ENCODE measurements at regions not wholly inside any gene's neighbourhood (a gene's known extent, or its start where the extent isn't known, plus 50 kb on each side); places are given as distances from the start of the nearest gene placed in this dataset.
"Not testable (repeated sequence)": the region's sequence is repeated elsewhere in the genome, so short reads cannot be mapped to it uniquely, and the experiment has no call there.

GRCh38 chr9:73053543-73053942 lies 98.1 kb upstream of the ANXA1 start:
- no peak for DNase-seq

- DNase-seq: no peak
These were observed 98.2 kb upstream of the ALDH1A1 start for GRCh38 chr9:73050887-73051550.

GRCh38 chr9:73050065-73050816 lies 97.4 kb upstream of the ALDH1A1 start:
- no peak for DNase-seq

DNA sequence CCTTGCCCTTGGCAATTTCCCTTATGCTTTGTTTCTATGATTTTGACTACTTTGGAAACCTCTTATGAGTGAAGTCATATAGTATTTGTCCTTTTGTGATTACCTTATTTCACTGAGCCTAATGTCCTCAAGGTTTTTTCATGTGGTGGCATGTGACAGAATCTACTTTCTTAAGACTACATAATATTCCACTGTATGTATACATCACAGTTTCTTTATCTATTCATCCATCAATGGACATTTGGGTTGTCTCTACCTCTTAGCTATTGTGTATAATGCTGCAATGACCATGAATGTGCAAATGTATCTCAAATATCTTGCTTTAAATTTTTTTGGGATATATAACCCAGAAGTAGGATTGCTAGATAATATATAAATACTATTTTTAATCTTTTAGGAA lies 96.4 kb upstream of the ALDH1A1 start:
- DNase-seq: no peak

- no peak for DNase-seq
These were observed 93.9 kb upstream of the ALDH1A1 start for GRCh38 chr9:73046769-73047168.

- not testable (repeated sequence) for DNase-seq
These were observed 91.9 kb upstream of the ALDH1A1 start for GRCh38 chr9:73044776-73045175.

DNA sequence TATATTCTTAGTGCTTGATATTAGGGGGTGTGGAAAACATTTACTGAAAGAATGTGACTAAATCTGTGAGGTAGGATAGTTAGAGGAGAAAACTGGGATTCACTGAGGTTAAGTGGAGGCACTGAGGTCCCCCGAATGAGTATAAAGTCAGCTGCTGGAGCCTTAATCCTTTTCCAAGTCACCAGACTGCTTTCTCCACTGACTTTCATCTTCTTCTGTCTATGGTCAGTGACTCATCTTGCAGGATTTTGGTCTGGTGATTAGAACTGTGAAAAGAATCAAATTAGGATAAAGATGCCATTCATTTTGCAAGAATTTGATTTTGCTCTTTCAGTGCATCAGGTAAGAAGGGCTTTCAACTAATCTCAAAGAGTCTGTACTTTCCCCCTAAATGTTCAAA lies 89.3 kb upstream of the ALDH1A1 start:
- no peak for DNase-seq

DNA sequence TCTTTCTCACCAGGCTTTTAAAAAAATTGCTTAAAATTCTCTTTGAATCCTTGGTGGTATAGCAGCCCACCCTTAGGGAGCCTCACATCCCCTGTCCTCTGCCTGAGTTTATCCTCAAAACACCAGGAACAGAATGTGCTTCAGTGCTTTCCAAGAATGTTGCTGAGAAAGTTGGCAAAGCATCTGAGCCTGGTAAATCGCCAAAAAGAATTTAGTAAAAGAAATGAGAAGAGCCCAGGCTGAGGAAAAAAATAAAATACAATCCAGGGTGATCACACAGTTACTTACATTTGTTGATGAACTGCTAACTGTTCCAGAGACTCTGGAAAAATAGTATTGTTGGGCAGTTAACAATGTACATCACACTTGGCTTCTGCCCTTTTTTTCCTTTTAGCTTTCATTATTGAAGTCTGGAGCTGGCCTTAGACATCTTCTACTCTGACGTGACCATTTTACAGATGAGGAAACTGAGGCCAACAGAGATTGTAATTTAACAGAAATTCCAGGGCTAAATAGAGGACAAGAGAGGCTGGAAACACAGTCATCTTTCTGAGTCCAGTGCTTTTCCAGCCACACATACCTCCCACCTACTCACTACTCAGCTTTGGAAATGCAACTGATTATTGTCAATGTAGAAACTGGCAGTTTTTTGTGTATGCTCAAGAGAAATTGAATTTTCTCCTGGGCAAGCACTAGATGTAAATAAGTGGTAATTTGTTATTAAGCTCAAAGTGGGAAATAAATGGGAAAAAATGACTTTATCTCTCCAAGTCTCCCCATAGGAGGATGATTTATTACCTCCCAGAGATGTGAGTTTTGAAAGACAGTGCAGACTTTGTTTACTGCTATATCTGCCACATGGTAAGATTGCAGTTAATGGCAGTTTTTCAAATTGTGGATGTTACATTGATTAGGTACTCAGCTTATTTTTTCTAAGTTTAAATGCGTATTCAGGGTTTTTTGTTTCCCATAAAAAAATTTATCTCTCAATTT lies 86.7 kb upstream of the ALDH1A1 start:
- no peak for DNase-seq

GRCh38 chr9:73038613-73039012 lies 85.8 kb upstream of the ALDH1A1 start:
- DNase-seq: no peak

- DNase-seq: no peak
These were observed 85.2 kb upstream of the ALDH1A1 start for GRCh38 chr9:73038089-73038509.

- no peak for DNase-seq
These were observed 84.8 kb upstream of the ALDH1A1 start for GRCh38 chr9:73037613-73038012.

DNA sequence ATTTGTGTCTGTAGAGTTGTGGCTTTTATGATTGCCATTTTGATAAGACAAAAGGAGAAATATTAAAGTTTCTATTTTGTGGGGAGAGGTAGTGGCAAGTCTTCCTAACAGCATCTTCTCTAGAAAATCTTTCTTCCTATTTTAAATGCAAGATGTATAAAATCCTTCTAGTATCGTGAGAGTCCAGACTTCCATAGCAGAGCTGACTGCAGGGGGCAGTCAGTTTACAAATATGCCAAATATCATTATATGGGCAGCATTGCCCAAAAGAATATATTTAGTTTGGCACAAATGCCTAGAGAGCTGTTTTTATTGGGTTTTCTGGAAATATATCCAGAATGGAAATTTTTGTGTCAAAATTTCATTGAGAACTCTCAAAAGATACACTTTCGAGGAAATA lies 82.1 kb upstream of the ALDH1A1 start:
- DNase-seq: no peak

- no peak for DNase-seq
These were observed 78.5 kb upstream of the ALDH1A1 start for GRCh38 chr9:73031350-73031749.

DNA sequence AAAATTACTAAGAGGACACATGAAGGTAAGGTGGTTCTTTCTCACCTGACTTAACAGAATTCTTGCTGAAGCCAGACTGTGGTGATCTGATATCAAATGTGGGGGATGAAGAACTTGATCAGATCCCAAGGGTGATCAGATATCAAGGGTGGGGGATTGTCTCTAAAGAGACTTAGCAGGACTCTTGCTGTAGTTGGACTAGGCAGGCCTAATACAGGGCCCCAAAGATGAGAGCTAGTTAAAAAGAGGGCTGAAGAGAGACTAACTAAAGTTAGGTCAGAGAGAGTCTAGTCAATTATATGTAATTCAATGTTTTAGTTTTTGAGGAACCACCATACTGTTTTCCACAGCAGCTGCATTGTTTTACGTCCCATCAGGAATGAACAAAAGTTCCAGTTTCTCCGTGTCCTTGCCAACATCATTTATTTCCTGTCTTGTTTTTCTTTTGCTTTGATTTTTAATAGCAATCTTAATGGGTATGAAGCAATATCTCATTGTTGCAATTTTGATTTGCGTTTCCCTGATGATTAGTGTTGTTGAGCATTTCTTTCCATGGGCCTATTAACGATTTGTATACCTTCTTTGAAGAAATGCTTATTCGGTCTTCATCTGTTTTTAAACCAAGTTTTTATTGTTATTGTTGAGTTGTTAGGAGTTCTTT lies 77.6 kb upstream of the ALDH1A1 start:
- no peak for DNase-seq

DNA sequence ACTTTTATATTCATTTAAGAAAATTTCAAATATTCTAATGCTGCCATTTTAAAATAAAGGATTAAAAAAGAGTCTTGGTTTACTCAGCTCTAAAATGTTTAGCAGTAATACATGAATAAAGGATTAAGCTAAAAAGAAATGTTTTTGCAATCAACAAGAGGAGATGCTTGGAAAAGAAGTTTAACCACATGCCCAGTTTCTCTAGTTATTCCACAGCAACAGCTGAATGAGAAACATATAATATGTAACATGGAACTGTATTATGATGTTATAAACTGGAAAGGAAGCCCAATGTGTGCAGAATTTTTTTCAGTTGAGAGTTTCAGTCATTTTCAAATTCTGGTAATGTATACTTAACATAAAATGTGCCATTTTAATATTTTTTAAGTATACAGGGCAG lies 76.5 kb upstream of the ALDH1A1 start:
- no peak for DNase-seq

DNA sequence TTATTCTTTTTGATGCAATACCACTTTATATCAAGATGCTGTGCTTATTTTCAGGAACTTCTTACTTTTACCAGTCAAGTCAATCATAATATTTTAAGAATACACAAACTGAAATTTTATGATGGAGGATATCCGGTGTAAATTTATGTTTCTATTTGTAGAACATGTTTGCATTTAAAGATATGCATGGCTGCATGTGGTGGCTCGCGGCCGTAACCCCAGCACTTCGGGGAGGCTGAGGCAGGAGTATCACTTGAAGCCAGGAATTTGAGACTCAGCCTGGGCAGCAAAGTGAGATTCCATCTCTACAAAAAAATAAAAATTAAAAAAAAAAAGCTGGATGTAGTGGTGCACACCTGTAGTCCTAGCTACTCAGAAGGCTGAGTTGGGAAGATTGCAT lies 73.5 kb upstream of the ALDH1A1 start:
- no peak for DNase-seq

DNA sequence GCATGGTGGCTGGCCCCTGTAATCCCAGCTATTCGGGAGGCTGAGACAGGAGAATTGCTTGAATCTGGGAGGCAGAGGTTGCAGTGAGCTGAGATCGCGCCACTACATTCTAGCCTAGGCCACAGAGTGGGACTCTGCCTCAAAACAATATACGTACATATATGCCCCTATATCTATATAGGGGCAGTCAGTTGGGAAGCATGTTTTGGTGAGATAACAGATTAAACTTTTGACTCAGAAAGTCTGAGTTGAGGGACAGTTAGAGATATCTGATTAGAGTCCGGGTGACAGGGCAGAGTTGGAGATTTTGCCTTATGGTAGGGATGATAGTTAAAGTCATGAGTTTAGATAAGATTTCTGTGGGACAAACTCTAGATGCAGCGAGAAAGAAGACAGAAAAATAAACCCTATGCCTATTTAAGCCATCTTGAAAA lies 71.8 kb upstream of the ALDH1A1 start:
- no peak for DNase-seq

DNA sequence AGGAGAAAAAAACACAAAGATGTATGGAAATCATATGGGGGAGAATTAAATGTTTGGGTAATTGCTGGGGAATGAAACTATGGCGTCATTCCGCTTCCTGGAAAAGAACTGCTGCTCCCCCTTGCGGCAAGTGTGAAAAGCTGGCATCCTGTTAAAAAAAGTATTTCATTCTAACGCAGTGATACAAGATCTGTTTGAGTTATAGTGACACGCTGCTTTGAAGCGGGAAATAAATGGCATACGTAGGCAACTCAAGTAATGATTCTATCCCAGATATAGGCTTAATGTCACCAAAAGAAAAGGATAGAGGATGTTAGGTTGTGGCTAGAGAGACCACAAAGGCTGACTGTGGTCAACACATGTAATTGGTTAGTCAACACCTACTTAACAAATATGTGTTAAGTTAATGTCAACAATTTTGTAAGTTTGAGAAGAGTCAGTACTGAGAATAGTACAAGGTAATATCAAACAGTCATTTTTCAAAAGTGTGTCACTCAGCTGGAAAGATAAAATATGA lies 70.2 kb upstream of the ALDH1A1 start:
- peak; percentile 81 for DNase-seq

DNA sequence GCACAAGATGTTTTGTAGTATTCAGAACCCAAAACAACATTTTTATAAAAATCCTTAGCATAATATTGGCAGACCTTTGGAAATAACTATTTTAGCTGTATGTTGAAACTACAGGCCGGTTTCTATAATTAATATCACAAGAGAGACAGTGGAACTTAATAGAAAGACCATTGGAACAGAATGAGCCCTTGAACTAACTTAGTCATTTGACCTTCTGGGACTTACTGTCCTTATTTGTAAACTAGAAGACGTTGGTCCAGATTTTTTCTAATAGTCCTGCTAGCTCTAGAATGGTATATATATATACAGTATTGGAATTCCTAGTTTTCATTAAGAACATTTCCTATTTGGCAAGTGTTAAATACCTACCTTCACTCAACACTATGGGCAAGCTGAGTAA lies 69.5 kb upstream of the ALDH1A1 start:
- no peak for DNase-seq

- DNase-seq: no peak
These were observed 68.0 kb upstream of the ALDH1A1 start for GRCh38 chr9:73020877-73021276.

DNA sequence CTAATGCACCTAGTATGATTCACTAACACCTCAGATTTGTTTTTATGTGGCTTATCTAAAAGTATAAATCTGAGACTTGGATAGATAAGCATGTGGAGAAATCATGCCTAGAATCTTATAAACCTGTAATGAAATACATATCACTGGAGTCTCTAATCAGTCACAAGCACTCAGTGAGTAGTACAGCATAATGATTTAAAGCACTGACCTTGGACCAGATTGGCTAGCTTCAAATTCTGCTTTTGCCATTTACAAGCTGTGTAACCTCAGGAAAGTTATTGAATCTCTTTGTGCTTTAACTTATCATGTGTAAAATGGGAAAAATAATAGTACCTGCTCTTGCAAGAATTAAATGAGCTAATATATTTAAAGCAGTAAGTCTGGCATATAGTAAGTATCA lies 61.2 kb upstream of the ALDH1A1 start:
- no peak for DNase-seq

DNA sequence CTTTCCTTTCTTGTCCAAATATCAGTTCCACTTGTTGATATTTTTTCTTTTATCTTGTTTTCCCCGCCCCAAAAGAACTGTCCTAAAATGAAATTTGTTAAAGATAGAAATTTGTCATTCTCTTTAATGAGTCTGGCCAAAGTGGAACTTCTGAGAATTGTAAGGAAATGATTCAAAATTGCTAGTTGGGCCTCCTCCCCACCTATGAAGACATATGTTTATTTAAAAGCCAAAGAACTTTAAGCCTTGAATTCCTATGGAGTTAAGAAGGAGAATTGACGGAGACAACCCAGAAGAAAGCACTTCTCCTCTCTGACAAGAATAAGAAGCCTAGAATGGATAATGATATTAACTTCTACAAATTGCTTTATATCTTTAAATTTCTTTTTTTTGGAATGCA lies 59.1 kb upstream of the ALDH1A1 start:
- DNase-seq: no peak
